ENCODE measurements at regions not wholly inside any gene's neighbourhood (a gene's known extent, or its start where the extent isn't known, plus 50 kb on each side); places are given as distances from the start of the nearest gene placed in this dataset.
"Not testable (repeated sequence)": the region's sequence is repeated elsewhere in the genome, so short reads cannot be mapped to it uniquely, and the experiment has no call there.

GRCh38 chr12:93990832-93991803 lies 157.3 kb upstream of the PLXNC1 start:
- Mint-ChIP-seq H3K27me3 (no peaks in the 10 kb centered on the region), H3K4me1 (ENCODE audit: low read depth) (no peaks in the 10 kb centered on the region), H3K36me3 (ENCODE audit: low read depth) (no peaks in the 10 kb centered on the region), H3K9me3 (no peaks in the 10 kb centered on the region), H3K4me3 (no peak overlapping the region), H3K27ac (no peak overlapping the region)
- intact Hi-C loops (cut with micrococcal nuclease): no loop called here

GRCh38 chr12:93991829-93992461 lies 156.4 kb upstream of the PLXNC1 start:
- intact Hi-C loops (cut with micrococcal nuclease): no loop called here
- Mint-ChIP-seq H3K36me3 (ENCODE audit: low read depth) (no peaks in the 10 kb centered on the region), H3K4me3 (no peak overlapping the region), H3K27ac (no peak overlapping the region), H3K27me3 (no peaks in the 10 kb centered on the region), H3K9me3 (no peaks in the 10 kb centered on the region), H3K4me1 (ENCODE audit: low read depth) (no peaks in the 10 kb centered on the region)

- Mint-ChIP-seq H3K36me3 (ENCODE audit: low read depth) (no peaks in the 10 kb centered on the region), H3K9me3 (peaks cover 18% of the 10 kb centered on the region), H3K4me1 (ENCODE audit: low read depth) (no peaks in the 10 kb centered on the region), H3K27me3 (peaks cover 1% of the 10 kb centered on the region), H3K27ac (no peak overlapping the region), H3K4me3 (no peak overlapping the region)
- intact Hi-C loops (cut with micrococcal nuclease): no loop called here
Measured at GRCh38 chr12:93994721-93995120, 153.7 kb upstream of the PLXNC1 start.

GRCh38 chr12:93996321-93996720 lies 152.1 kb upstream of the PLXNC1 start:
- peaks cover 1% of the 10 kb centered on the region for H3K27me3 Mint-ChIP-seq
- no peak overlapping the region for H3K4me3 Mint-ChIP-seq
- peaks cover 18% of the 10 kb centered on the region for H3K9me3 Mint-ChIP-seq
- intact Hi-C loops (cut with micrococcal nuclease): no loop called here
- no peaks in the 10 kb centered on the region for H3K4me1 Mint-ChIP-seq (ENCODE audit: low read depth)
- no peak overlapping the region for H3K27ac Mint-ChIP-seq
- H3K36me3 Mint-ChIP-seq (ENCODE audit: low read depth): no peaks in the 10 kb centered on the region

- Mint-ChIP-seq H3K27ac (no peak overlapping the region), H3K27me3 (peaks cover 1% of the 10 kb centered on the region), H3K4me3 (no peak overlapping the region), H3K36me3 (ENCODE audit: low read depth) (no peaks in the 10 kb centered on the region), H3K9me3 (peaks cover 35% of the 10 kb centered on the region), H3K4me1 (ENCODE audit: low read depth) (no peaks in the 10 kb centered on the region)
- intact Hi-C loops (cut with micrococcal nuclease): no loop called here
Measured at GRCh38 chr12:94001691-94002090, 146.7 kb upstream of the PLXNC1 start.

DNA sequence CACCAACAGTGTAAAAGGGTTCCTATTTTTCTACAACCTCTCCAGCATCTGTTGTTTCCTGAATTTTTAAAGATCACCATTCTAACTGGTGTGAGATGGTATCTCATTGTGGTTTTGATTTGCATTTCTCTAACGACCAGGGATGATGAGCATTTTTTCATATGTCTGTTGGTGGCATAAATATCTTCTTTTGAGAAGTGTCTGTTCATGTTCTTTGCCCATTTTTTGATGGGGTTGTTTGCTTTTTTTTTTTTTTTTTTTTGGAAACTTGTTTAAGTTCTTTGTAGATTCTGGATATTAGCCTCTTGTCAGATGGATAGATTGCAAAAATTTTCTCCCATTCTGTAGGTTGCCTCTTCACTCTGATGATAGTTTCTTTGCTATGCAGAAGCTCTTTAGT lies 145.5 kb upstream of the PLXNC1 start:
- H3K36me3 Mint-ChIP-seq (ENCODE audit: low read depth); H3K27me3 Mint-ChIP-seq; H3K27ac Mint-ChIP-seq; intact Hi-C loops (cut with micrococcal nuclease); H3K4me3 Mint-ChIP-seq; H3K4me1 Mint-ChIP-seq (ENCODE audit: low read depth): not testable (repeated sequence)
- peaks cover 32% of the 10 kb centered on the region for H3K9me3 Mint-ChIP-seq

DNA sequence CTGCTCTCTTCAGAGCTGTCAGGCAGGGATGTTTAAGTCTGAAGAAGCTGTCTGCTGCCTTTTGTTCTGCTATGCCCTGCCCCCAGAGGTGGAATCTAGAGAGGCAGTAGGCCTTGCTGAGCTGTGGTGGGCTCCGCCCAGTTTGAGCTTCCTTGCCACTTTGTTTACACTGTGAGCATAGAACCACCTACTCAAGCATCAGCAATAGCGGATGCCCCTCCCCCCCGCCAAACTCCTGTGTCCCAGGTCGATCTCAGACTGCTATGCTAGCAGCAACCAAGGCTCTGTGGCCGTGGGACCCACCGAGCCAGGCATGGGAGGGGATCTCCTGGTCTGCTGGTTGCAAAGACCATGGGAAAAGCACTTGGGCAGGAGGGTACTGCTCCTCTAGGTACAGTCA lies 140.5 kb upstream of the PLXNC1 start:
- H3K27ac Mint-ChIP-seq; intact Hi-C loops (cut with micrococcal nuclease); H3K4me3 Mint-ChIP-seq; H3K27me3 Mint-ChIP-seq; H3K36me3 Mint-ChIP-seq (ENCODE audit: low read depth); H3K4me1 Mint-ChIP-seq (ENCODE audit: low read depth): not testable (repeated sequence)
- H3K9me3 Mint-ChIP-seq: peaks cover 17% of the 10 kb centered on the region

- Mint-ChIP-seq H3K4me3 (no peak overlapping the region), H3K27ac (no peak overlapping the region), H3K9me3 (peaks cover 12% of the 10 kb centered on the region), H3K36me3 (ENCODE audit: low read depth) (peaks cover 6% of the 10 kb centered on the region), H3K4me1 (ENCODE audit: low read depth) (peaks cover 22% of the 10 kb centered on the region), H3K27me3 (no peaks in the 10 kb centered on the region)
- intact Hi-C loops (cut with micrococcal nuclease): no loop called here
Measured at GRCh38 chr12:94010307-94010706, 138.1 kb upstream of the PLXNC1 start.

GRCh38 chr12:94012071-94012470 lies 136.3 kb upstream of the PLXNC1 start:
- Mint-ChIP-seq H3K9me3 (peaks cover 26% of the 10 kb centered on the region), H3K4me3 (no peak overlapping the region), H3K27me3 (no peaks in the 10 kb centered on the region), H3K36me3 (ENCODE audit: low read depth) (peaks cover 16% of the 10 kb centered on the region), H3K4me1 (ENCODE audit: low read depth) (peaks cover 22% of the 10 kb centered on the region), H3K27ac (peak overlapping the region; percentile 47)
- intact Hi-C loops (cut with micrococcal nuclease): no loop called here

- H3K27me3 Mint-ChIP-seq: no peaks in the 10 kb centered on the region
- intact Hi-C loops (cut with micrococcal nuclease): no loop called here
- peak overlapping the region; percentile 47 for H3K27ac Mint-ChIP-seq
- peaks cover 21% of the 10 kb centered on the region for H3K36me3 Mint-ChIP-seq (ENCODE audit: low read depth)
- peaks cover 22% of the 10 kb centered on the region for H3K4me1 Mint-ChIP-seq (ENCODE audit: low read depth)
- no peak overlapping the region for H3K4me3 Mint-ChIP-seq
- peaks cover 31% of the 10 kb centered on the region for H3K9me3 Mint-ChIP-seq
Measured at GRCh38 chr12:94012590-94012989, 135.8 kb upstream of the PLXNC1 start.

- H3K27me3 Mint-ChIP-seq; intact Hi-C loops (cut with micrococcal nuclease); H3K27ac Mint-ChIP-seq; H3K4me3 Mint-ChIP-seq: not testable (repeated sequence)
- Mint-ChIP-seq H3K36me3 (ENCODE audit: low read depth) (peaks cover 23% of the 10 kb centered on the region), H3K9me3 (peaks cover 51% of the 10 kb centered on the region), H3K4me1 (ENCODE audit: low read depth) (peaks cover 19% of the 10 kb centered on the region)
Measured at GRCh38 chr12:94017247-94017646, 131.1 kb upstream of the PLXNC1 start.

DNA sequence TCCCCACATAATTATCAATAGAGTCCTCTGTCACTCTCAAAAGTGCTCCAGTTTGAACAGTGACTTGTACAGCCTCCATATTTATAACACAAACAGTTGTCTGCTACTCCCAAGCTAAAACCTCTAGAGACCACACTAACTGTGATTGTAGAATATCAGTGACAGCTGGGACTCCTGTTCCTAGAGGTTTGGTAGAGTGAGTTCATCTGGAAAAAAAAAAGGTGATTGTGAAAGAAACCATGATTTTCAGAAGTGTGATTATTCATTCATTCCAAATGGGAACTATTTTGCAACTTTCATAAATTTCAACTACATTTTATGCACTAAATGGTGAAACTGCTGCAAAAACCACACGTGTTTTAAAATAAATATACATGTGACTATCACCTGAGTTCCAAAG lies 128.0 kb upstream of the PLXNC1 start:
- Mint-ChIP-seq H3K36me3 (ENCODE audit: low read depth) (peaks cover 16% of the 10 kb centered on the region), H3K9me3 (peaks cover 50% of the 10 kb centered on the region)

GRCh38 chr12:94023879-94024278 lies 124.5 kb upstream of the PLXNC1 start:
- Mint-ChIP-seq H3K4me1 (ENCODE audit: low read depth) (peaks cover 5% of the 10 kb centered on the region), H3K27me3 (no peaks in the 10 kb centered on the region), H3K4me3 (no peak overlapping the region), H3K36me3 (ENCODE audit: low read depth) (no peaks in the 10 kb centered on the region), H3K9me3 (peaks cover 18% of the 10 kb centered on the region), H3K27ac (no peak overlapping the region)
- intact Hi-C loops (cut with micrococcal nuclease): no loop called here

More for the DNA sequence above, 128.0 kb upstream of the PLXNC1 start:
- intact Hi-C loops (cut with micrococcal nuclease): no loop called here
- Mint-ChIP-seq H3K4me3 (no peak overlapping the region), H3K4me1 (ENCODE audit: low read depth) (no peaks in the 10 kb centered on the region), H3K27me3 (no peaks in the 10 kb centered on the region), H3K27ac (no peak overlapping the region)

DNA sequence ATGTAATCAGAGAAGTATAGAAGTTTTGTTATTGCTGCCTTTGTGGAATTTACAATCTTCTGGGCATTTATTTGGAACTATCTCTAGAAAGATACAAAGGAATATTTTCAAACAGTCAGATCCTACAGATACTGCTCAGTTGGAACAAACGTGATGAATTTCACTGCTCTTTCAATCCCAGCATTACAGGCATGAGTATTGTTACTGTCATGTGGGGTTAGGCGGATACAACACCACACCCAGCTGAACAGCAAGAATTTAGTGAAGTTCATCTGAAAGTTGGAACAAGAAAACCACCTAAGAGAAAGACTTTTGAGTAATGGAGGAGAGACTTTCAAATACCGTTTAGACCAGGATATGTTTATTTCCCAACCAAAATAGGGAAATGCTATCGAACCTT lies 123.3 kb upstream of the PLXNC1 start:
- Mint-ChIP-seq H3K36me3 (ENCODE audit: low read depth) (no peaks in the 10 kb centered on the region), H3K27ac (no peak overlapping the region), H3K27me3 (peaks cover 2% of the 10 kb centered on the region), H3K4me3 (no peak overlapping the region), H3K9me3 (peaks cover 11% of the 10 kb centered on the region), H3K4me1 (ENCODE audit: low read depth) (peaks cover 5% of the 10 kb centered on the region)
- intact Hi-C loops (cut with micrococcal nuclease): no loop called here
